IPS DF 19.7 (cell line): ENCODE measurements at regions not wholly inside any gene's neighbourhood (a gene's known extent, or its start where the extent isn't known, plus 50 kb on each side); places are given as distances from the start of the nearest gene placed in this dataset.
"Not testable (repeated sequence)": the region's sequence is repeated elsewhere in the genome, so short reads cannot be mapped to it uniquely, and the experiment has no call there.

Source experiments
- DNase-seq: peaks from one replicate; pipeline ENCODE4 v3.0.0-alpha.2; 2013; ENCODE audit warnings: low read depth, low spot score

DNA sequence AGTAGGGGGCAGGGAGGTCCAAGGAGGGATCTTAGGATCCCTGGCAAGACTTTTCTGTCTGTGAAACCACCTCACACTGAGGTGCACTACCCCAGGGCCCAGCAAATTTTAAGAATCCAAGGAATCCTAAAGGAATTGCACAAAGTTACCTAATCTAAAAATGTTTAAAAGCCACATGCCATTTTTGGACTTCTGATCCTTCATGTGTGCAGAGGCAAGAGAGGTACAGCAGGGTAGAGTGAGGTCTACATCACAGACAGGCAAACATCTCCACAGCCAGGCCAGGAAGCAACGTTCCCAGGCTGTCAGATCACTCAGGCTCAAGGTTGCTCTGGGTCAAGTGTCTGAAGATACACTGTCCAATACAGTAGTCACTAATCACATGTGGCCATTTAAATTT, 324.6 kb upstream of the DUSP10 start:
- DNase-seq = no peak

DNA sequence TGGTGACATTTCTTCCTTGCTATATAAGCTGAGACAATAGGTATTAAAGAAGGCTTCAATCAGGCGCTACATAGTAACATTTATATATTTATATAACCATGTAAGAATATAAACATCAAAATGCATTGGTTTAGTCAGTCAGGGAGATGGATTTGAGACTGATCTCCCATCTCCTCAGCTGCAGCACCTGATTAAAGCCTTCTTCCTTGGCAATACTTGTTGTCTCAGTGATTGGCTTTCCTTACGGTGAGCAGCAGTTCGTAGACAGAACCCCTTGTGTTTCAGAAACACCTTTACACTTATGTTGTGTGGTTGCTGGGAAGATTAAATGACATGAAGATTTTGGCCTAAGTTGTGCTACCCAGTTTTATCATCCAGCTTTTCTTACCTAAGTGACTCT, 323.3 kb upstream of the DUSP10 start:
- no peak for DNase-seq

DNA sequence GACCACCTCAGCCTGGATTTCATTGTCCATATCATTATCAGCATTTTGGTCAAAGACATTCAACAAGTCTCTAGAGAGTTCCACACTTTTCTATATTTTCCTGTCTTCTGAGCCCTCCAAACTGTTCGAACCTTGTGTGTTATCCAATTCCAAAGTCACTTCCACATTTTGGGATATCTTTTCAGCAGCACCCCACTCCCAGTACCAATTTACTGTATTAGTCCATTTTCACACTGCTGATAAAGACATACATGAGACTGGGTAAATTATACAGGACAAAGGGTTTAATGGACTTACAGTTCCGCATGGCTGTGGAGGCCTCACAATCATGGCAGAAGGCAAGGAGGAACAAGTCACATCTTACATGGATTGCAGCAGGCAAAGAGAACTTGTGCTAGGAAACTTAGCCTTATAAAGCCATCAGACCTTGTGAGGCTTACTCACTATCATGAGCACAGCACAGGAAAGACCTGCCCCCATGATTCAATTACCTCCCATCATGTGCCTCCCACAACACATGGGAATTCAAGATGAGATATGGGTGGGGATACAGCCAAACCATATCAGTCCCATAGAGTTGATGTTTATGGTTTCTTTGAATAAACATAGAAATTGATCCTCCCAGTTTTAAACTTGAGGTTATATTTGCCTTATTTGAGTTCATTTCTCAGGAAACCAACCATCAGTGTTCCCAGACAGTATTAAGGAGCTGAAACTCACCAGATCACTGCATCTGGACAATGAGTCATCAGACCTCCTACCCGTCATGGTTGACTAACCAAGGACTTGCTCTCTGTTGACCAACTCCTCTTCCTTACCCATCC, 322.7 kb upstream of the DUSP10 start:
- DNase-seq = no peak

DNA sequence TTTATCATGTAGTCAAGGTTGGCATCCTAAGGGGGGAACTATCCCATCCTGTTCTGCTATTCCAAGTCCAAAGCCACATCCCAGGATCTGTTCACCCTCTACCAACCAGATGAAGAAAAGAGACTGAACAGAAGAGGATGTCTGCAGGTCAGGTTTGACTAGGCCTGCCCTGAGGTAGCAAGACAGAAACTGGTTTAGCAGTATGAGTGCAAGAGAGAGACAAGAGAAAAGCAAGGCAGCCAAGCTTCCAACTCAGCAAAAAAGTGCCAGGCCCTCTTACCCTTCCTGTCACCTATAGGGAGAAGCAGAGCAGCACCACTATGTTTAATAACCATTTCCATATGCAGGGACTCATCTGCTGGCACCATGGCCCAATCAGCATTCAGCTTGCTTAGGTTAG, 320.8 kb upstream of the DUSP10 start:
- DNase-seq = no peak

DNA sequence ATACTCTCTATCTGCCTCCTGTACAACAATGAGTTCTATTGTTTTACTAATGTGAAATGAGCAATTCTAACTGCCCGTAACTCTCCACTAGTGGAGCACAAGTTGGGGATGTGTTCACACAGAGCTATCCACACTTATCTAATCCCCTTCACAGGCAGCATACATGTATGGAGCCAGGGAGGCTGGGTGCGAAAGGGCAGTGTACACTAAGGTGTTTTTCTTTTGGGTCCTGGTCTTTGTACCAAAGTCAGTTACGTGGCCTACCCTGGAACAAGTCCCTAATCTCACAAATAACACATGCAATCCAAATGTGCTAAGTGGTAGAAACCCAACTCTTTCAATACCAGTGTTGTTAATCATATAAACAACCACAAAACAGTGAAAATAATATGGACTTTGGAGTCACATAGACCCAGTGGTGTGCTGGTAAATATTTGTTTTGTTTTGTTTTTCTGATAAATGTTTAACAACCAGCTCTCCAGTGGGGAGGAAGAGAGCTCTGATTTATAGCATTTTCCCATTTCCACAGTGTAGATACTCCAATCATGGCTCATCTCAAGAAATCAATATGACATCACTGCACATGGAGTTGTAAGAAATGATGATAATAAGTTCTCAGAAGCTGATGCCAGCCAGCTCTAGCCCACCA, 319.9 kb upstream of the DUSP10 start:
- no peak for DNase-seq

DNA sequence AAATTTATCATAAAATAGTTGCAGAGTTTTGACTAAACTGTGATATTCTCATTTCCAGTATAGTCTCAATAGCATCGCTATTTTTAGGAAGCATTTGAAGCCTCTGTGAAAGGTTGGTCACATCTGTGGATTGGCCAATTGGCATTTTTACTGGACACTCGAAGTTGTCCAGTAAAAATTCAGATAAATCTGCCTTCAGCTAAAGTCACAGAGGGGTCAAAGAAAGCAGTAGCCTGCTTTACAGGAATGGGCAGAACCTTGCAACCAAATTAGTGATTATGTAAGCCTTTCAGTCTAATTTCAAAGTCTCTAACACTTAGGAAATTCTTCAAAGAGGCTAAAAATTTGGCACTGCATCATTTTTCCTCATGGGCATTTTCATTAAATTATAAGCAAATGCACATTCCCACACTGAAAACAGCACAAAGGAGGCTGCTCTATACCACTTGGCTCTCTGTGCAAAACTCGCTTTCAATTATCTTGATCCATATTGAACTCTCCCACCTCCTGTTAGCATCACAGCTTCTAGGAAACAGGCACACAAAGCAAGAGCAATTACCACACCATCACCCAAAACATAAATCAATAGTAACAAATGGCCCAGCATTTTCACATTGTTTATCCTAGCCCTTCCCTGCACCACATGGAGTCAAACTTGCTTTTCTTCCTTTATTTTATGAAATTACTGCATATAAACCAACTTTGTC, 318.5 kb upstream of the DUSP10 start:
- DNase-seq = no peak

DNA sequence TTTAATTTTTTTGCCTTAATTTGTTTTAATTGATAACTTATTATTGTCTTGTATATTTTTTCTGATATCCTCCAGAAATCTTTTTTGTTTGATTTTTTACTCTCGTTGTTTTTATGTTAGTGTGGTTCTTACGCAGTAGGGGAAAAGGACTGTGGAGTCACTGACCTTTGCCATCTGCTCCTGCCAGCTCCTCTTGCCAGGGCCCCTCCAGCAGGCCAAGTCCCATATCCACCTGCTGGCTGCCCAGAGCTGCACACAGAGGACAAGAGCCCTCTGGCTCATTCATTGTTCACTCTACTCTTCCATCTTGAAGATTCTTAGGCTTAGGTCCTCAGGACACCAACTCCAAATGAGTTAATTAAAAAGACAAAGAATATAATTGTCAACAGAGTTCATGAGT, 316.4 kb upstream of the DUSP10 start:
- DNase-seq = no peak

DNA sequence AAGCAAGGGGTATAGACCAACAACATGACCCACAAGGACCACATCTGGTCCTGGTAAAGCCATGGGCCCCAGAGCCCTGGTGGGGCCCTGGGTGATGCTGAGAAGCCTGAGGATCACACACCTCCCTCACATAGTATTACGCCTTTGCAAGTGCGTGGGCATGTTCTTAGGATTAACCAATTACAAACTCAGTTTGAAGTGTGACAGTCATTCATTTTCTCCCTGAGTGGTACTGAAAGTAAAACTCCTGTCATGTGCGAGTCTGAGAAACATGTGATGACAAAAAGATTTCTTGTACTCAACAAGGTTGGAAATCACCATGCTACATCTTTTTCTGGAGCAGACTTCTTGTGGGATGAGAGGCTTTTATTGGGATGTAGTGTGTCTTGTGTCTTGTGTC, 315.3 kb upstream of the DUSP10 start:
- DNase-seq = no peak

DNA sequence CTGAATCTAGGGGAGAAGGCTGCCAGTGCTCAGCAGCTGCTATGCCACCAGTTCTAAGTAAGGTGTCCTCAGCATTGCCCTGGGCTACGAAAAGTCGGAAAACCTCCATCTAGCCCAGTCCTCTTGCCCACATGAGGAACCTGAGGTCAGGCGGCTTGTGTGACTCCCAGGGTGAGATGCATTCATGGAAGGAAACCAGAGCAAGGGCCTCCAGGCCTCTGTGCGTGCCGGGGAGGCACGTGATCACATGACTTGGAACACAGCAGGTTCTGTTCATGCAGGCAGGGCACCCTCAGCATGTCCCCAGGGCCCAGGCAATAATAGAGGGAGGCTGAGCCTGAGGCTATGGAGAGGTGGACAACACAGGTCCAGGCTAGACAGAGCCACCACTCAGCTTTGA, 312.5 kb upstream of the DUSP10 start:
- no peak for DNase-seq

DNA sequence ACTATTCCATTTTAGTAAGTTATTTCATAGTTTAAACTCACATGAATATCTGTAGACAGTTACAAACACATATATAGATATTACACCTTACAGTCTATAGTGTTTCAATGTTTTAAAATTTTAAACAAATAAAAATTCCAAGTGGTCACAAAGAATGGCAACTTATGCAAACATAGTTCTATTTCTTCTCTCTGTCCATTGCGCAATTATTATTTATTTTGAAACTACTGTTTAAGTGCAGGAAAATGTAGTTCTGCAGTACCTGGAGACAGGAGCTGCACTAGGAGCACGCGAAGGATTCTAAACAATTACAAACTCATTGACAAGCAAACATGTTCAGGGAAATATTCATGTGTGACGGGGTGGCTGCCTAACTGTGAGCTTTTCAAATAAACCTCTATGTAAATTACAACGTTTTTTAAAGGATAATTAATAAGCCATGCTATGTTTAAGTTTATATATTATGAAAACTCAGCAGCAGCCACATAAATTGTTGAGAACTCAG, 312.0 kb upstream of the DUSP10 start:
- no peak for DNase-seq

DNA sequence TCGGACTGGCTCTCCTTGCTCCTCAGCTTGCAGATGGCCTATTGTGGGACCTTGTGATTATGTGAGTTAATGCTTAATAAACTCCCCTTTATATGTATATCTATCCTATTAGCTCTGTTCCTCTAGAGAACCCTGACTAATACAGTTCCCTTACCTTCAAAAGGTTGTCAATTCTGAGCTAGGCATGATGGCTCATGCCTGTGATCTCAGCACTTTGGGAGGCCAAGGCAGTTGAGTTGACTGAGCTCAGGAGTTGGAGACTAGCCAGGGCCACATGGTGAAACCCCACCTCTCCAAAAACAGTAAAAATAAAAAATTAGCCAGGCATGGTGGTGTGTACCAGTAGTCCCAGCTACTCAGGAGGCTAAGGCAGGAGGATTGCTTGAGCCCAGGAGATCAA, 309.4 kb upstream of the DUSP10 start:
- not testable (repeated sequence) for DNase-seq

DNA sequence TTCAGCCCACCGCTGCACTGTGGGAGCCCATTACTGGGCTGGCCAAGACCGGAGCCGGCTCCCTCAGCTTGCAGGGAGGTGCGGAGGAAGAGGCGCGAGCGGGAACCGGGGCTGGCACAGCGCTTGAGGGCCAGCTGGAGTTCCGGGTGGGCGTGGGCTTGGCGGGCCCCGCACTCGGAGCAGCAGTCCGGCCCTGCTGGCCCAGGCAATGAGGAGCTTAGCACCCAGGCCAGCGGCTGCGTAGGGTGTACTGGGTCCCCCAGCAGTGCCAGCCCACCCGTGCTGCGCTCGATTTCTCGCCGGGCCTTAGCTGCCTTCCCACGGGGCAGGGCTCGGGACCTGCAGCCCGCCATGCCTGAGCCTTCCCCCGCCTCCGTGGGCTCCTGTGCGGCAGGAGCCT, 307.8 kb upstream of the DUSP10 start:
- DNase-seq = not testable (repeated sequence)

DNA sequence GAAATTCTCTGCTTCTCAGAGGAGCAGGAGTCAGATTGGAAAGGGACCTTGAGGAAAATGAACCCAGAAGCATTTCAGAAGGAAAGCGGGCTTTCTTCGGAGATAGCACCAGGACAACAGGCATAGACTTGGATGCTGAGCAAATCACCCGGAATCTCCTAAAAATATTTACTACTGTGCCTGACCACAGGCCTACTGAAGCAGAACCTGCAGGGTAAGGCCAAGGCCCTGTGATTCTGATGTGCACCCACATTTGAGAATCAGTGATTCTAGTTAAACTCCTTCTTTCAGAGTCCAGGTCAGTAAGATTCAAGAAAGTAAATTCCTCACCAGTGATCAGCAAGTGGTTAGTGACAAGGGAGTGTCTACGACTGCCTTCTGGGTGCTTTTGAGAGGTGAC, 307.3 kb upstream of the DUSP10 start:
- DNase-seq = no peak

DNA sequence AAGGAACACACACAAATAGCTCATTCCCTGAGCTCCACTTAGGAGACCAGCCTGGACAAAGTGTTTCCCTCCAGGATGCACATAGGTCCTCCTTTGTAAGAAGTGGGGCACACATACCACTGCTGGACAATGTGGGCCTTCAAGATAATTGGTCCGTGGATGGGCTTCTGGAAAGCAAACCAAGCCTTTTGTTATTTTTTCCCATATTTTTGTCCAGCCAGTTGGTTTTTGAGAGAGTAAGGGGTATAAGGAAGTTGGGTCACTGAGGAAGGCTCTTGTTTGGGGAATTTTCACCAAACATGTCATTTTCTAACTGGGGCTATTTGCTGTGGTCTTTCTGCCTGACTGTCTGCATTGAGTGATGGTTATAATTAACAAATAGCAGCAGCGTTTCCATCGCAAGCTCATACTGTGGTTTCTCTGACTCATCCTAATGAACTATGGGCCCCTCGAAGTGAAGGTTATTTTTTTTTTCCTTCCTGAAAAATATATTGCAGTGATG, 306.3 kb upstream of the DUSP10 start:
- DNase-seq = no peak

DNA sequence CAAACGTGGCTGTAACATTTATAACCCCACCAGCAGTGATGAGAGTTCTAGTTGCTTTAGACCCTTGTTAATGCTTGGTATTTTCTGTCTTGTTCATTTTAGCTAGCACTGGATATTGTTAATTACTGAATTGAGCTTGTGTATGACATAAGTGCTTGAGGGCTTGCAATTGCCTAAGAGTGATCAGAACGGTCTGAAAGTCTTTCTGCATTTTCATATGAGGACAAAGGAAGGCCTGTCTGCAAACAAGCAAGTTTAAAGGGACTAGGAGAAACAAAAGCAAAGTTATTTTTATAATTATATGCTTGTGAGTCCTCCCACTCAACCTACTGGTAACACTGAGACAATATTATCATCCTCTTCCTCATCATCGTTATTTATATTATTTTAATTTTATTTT, 305.5 kb upstream of the DUSP10 start:
- no peak for DNase-seq

DNA sequence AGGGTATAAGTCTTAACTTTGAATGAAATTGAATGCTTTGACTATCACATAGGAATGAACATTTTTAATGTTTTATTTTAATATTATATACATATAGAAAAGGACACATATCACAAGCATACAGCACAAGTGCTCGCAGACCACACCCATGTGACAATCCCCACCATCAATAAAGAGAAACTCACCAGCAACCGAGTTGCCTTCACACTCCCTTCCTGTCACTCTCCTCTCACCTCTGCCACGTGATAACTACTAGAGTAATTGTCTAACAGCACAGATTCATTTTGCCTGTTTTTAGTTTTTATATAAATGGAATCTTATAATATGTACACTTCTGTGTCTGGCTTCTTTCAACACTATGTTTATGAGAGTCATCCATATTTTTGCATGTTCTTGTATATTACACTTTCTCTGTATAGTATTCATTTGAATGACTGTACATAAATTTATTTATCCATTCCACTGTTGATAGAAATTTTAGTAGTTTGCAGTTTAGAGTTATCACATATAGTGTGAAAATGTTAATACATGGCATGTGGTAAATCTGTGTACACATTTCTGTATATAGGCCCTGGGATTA, 304.9 kb upstream of the DUSP10 start:
- DNase-seq = no peak

DNA sequence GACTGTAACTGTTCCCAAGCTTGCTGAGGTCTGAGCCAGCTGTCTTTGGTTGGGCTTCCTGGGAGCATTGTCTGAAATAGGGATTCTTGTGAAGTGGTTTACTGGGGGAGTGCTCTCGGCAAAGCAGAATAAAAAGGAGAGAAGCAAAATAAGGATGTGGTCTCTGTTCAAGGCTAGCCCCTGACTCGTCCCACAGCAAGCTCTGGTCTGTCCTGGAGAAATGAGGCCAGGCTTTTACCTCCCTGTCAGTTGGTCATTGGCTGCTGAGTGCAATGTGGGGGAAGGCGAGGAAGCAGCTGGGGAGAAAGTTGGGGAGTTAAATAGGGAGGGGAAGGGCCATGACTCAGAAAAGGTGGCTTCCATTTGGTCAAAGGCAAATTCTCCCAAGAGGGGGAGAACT, 303.9 kb upstream of the DUSP10 start:
- no peak for DNase-seq

DNA sequence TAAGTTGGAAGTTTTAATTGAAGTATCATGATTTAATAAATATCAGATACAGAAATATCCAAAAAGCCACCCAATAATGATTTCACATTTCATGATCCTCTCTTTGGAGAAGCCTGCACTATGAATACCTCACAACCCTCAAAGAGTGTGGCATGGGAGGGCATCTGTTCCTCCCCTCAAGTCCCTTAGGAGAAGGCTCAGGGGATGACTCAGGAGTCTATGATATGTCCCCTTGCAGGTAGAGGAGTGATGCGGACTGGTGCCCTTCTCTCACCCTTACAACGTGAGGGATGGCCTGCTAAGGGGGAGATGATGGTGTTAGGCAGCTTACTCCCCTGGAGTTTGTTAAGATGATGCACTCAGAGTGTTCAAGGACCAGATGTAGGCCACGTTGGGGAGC, 303.3 kb upstream of the DUSP10 start:
- no peak for DNase-seq

DNA sequence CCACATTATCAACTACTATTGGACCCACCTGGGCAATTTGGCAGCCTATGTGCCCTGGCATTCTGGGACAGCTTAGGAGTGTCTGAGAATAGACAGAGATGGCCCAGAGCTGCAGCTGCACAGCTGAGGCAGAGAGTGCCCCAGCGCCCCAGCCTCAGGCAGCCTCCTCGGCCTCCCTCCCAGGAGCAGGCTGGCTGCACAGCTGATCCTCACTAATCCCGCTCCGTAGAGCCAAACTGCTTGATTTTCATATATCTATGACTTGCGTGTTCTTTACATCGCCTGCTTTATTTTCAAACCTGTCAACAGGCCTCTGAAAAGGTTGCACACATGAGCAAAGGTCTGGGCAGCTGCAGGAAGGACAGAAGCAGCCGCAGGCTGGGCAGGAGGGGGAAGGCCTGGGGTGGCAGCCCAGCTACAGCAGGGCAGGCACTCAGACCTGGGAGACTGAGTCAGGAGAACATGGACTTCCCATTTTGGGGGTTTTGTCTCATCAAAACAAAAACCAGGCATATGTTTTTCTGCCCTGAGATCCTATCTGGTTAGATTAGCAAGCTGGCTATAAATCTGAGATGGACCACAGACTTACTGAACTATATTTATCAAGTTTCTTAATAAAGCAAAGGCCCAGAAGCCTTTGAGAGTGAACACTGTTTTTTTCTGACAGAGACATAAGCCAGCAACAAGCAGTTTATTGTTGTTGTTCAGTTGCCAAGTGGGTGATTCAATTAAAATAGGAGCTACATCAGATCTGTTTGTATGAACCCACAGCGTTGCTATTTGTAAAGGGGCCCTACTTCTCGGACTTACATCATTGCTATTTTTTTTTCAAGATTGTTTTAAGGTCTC, 301.8 kb upstream of the DUSP10 start:
- DNase-seq = no peak

DNA sequence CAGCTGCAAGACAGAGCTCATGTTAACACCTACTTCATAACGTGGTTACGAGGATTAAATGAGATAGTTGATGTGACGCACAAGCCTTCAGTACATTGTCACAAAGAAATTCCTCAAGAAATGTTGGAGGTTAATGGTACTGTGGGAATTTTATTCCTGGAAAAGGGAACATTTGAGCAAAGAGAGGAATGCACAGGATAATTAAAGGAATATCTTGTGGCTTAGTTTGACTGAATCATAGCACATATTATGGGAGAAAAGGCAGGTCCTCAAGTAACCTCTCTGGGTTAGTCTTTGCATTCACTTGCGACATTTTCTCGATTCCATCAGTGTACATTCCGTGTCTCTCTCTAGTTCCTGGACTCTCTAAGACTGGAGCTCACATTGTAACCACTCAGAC, 300.2 kb upstream of the DUSP10 start:
- DNase-seq = no peak

DNA sequence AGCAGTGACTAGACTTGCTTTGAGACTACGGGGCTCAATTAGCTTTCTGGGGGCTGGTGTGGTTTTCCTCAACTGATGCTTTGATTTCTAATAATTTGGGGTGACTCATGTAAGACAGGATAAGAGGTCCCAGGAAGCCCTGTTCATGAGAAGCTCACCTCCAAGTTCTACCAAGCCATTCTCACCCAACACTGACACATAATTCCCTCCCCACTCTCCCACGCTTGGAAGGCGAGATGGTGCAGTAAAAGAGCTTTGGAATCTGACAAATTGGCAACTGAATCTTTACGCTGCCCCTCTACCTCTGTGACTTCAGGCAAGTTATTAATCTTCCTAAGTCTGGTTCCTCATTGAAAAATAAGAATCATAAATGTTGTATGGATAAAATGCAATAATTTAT, 299.1 kb upstream of the DUSP10 start:
- no peak for DNase-seq
